Stomach (tissue), 8 donors: ENCODE measurements at regions not wholly inside any gene's neighbourhood (a gene's known extent, or its start where the extent isn't known, plus 50 kb on each side); places are given as distances from the start of the nearest gene placed in this dataset.

Experiments
- DNase-seq, 2 donors: peaks; one replicate each; pipeline versions ENCODE4 v3.0.0 to v3.0.0-alpha.2; 2013 to 2019
- H3K27ac ChIP-seq, 5 donors: fragments of 200-600 bp in 4 of 5; sonication (generic) in 4 of 5; one replicate each; pipeline ENCODE4 v1.5.1; 2013 to 2019; ENCODE audit warnings: mild to moderate bottlenecking in 1 of 5, moderate library complexity in 1 of 5
- H3K27me3 ChIP-seq, 3 donors: fragments of 200-600 bp; sonication (generic); one replicate each; pipeline ENCODE4 v1.5.1; 2017 to 2019; ENCODE audit warnings: mixed run types in 1 of 3
- H3K36me3 ChIP-seq, 4 donors: fragments of 200-600 bp; sonication (generic); 1 replicate in 3 of 4; 2 replicates in 1 of 4; pipeline ENCODE4 v1.5.1; 2016 to 2019
- H3K4me1 ChIP-seq, 4 donors: fragments of 200-600 bp; sonication (generic); one replicate each; pipeline ENCODE4 v1.5.1; 2016 to 2019
- H3K4me3 ChIP-seq, 4 donors: fragments of 200-600 bp; sonication (generic) in 3 of 4; one replicate each; pipeline ENCODE4 v1.5.1; 2016 to 2019; ENCODE audit warnings: mild to moderate bottlenecking in 1 of 4
- H3K9me3 ChIP-seq, 4 donors: fragments of 200-600 bp; sonication (generic); one replicate each; pipeline ENCODE4 v1.5.1; 2016 to 2019
- EP300 ChIP-seq: sonication (generic); formaldehyde crosslinking; IDR thresholded peaks from one replicate; pipeline ENCODE4 v1.6.1; 2017; ENCODE audit warnings: antibody characterized with exemption
- POLR2A ChIP-seq, 4 donors: fragments of 450-650 bp; IDR thresholded peaks; one replicate each; pipeline ENCODE4 v1.6.1; 2016; ENCODE audit warnings: antibody characterized with exemption in 4 of 4, control low read depth in 2 of 4, mild to moderate bottlenecking in 1 of 4, moderate library complexity in 1 of 4
- POLR2AphosphoS5 ChIP-seq, 3 donors: sonication (generic); formaldehyde crosslinking; IDR thresholded peaks; one replicate each; pipeline ENCODE4 v1.6.1; 2016; ENCODE audit warnings: antibody characterized with exemption in 3 of 3
- WGBS, 5 donors: extraction: QIAGEN DNeasy Blood & Tissue Kit in 3 of 5; methylation state at CpG; one replicate each; pipeline versions ENCODE4 v1.1.5 to v1.1.7; 2013 to 2018; 5-methylcytosine and 5-hydroxymethylcytosine counted together
- intact Hi-C: fragments of 100-400 bp; cut with DNase I; formaldehyde crosslinking; loops from one replicate; pipeline ENCODE4 v1.15.1; 2023; ENCODE audit warnings: low total_unique reads
- TF ChIP-seq, protein P1 (sequence below), 7 experiments: fragments of 450-650 bp in 4 of 7; fragments of 200-600 bp in 3 of 7; sonication (generic) in 3 of 7; IDR thresholded peaks; one replicate each; pipeline ENCODE4 v1.5.1; 2016 to 2019; ENCODE audit warnings: antibody characterized with exemption in 7 of 7, control low read depth in 2 of 7, mild to moderate bottlenecking in 1 of 7
- donor health status: healthy with polysubstance abuse.
- donor health status: Bipolar disorder and iron deficiency.
- donor health status: healthy.

GRCh38 chr21:38611277-38611676 lies 113.0 kb upstream of the ERG start:
- TF ChIP-seq EP300: no peak
- TF ChIP-seq POLR2A (IDR thresholded peaks at IDR 0.05): no peak
- no peak for TF ChIP-seq POLR2AphosphoS5 (IDR thresholded peaks at IDR 0.05)
- TF ChIP-seq, protein P1, sequence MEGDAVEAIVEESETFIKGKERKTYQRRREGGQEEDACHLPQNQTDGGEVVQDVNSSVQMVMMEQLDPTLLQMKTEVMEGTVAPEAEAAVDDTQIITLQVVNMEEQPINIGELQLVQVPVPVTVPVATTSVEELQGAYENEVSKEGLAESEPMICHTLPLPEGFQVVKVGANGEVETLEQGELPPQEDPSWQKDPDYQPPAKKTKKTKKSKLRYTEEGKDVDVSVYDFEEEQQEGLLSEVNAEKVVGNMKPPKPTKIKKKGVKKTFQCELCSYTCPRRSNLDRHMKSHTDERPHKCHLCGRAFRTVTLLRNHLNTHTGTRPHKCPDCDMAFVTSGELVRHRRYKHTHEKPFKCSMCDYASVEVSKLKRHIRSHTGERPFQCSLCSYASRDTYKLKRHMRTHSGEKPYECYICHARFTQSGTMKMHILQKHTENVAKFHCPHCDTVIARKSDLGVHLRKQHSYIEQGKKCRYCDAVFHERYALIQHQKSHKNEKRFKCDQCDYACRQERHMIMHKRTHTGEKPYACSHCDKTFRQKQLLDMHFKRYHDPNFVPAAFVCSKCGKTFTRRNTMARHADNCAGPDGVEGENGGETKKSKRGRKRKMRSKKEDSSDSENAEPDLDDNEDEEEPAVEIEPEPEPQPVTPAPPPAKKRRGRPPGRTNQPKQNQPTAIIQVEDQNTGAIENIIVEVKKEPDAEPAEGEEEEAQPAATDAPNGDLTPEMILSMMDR (IDR thresholded peaks at IDR 0.05): no peak
- Histone ChIP-seq H3K27ac (no peak overlapping the region), H3K27me3 (peaks cover 0 to 12% (median 0%) of the 10 kb centered on the region in 3 donors), H3K36me3 (no peaks in the 10 kb centered on the region), H3K9me3 (peaks cover 0 to 5% (median 0%) of the 10 kb centered on the region in 4 donors), H3K4me1 (no peaks in the 10 kb centered on the region), H3K4me3 (no peak overlapping the region)
- no peak for DNase-seq
- intact Hi-C loops: no loop called here
- WGBS, 5 donors: 73 to 80% (median 76%) methylated on average over 8 of the region's 8 CpGs

GRCh38 chr21:38613686-38614085 lies 115.4 kb upstream of the ERG start:
- TF ChIP-seq POLR2AphosphoS5 (IDR thresholded peaks at IDR 0.05) (no peak), EP300 (no peak), POLR2A (IDR thresholded peaks at IDR 0.05) (no peak)
- TF ChIP-seq, protein P1 (IDR thresholded peaks at IDR 0.05): no peak
- intact Hi-C loops: no loop called here
- H3K4me3 ChIP-seq: no peak overlapping the region
- H3K4me1 ChIP-seq: no peaks in the 10 kb centered on the region
- DNase-seq: no peak
- no peaks in the 10 kb centered on the region for H3K36me3 ChIP-seq
- 83 to 92% (median 87%) methylated on average over 6 of the region's 6 CpGs for WGBS, 5 donors
- H3K9me3 ChIP-seq: no peaks in the 10 kb centered on the region
- H3K27me3 ChIP-seq: peaks cover 0 to 12% (median 0%) of the 10 kb centered on the region in 3 donors
- H3K27ac ChIP-seq: no peak overlapping the region

- Histone ChIP-seq H3K27me3 (peaks cover 0 to 12% (median 0%) of the 10 kb centered on the region in 3 donors), H3K27ac (no peak overlapping the region), H3K36me3 (no peaks in the 10 kb centered on the region), H3K9me3 (no peaks in the 10 kb centered on the region), H3K4me1 (no peaks in the 10 kb centered on the region), H3K4me3 (no peak overlapping the region)
- DNase-seq: no peak
- WGBS, 5 donors: 85 to 98% (median 91%) methylated on average over 5 of the region's 5 CpGs
- intact Hi-C loops: no loop called here
- TF ChIP-seq, protein P1 (IDR thresholded peaks at IDR 0.05): no peak
- TF ChIP-seq EP300 (no peak), POLR2AphosphoS5 (IDR thresholded peaks at IDR 0.05) (no peak), POLR2A (IDR thresholded peaks at IDR 0.05) (no peak)
Observed at GRCh38 chr21:38614558-38614957, 116.3 kb upstream of the ERG start.

- Histone ChIP-seq H3K27me3 (no peaks in the 10 kb centered on the region), H3K27ac (no peak overlapping the region), H3K4me3 (no peak overlapping the region), H3K4me1 (no peaks in the 10 kb centered on the region), H3K9me3 (no peaks in the 10 kb centered on the region), H3K36me3 (no peaks in the 10 kb centered on the region)
- DNase-seq: no peak
- intact Hi-C loops: no loop called here
- TF ChIP-seq POLR2AphosphoS5 (IDR thresholded peaks at IDR 0.05): no peak
- no peak for TF ChIP-seq EP300
- no peak for TF ChIP-seq POLR2A (IDR thresholded peaks at IDR 0.05)
- TF ChIP-seq, protein P1 (IDR thresholded peaks at IDR 0.05): no peak
- WGBS, 5 donors: 83 to 97% (median 88%) methylated on average over 2 of the region's 2 CpGs
Observed at GRCh38 chr21:38619480-38619879, 121.2 kb upstream of the ERG start.
